BE2C (cell line): ENCODE measurements at regions not wholly inside any gene's neighbourhood (a gene's known extent, or its start where the extent isn't known, plus 50 kb on each side); places are given as distances from the start of the nearest gene placed in this dataset.

Experiments
- DNase-seq: peaks from one replicate; pipeline ENCODE4 v3.0.0-alpha.2; 2020
- H3K27me3 ChIP-seq: fragments of 250-450 bp; sonication (Bioruptor Pico); 2 replicates; pipeline ENCODE4 v1.5.1; 2020; ENCODE audit warnings: mild to moderate bottlenecking
- H3K36me3 ChIP-seq: fragments of 250-450 bp; sonication (Bioruptor Pico); 2 replicates; pipeline ENCODE4 v1.5.1; 2020; ENCODE audit warnings: mild to moderate bottlenecking
- H3K4me1 ChIP-seq: fragments of 250-450 bp; sonication (Bioruptor Pico); 2 replicates; pipeline ENCODE4 v1.5.1; 2020
- H3K4me3 ChIP-seq: 2 replicates; pipeline ENCODE4 v1.5.1; 2011; ENCODE audit warnings: low read depth, low read length
- H3K9me3 ChIP-seq: fragments of 250-450 bp; sonication (Bioruptor Pico); 2 replicates; pipeline ENCODE4 v1.5.1; 2020
- CTCF ChIP-seq: IDR thresholded peaks from 2 replicates; pipeline ENCODE4 v1.5.1; 2012; ENCODE audit warnings: mild to moderate bottlenecking, low read depth, low read length

GRCh38 chr17:45662432-45662831 is 121.7 kb upstream of the CRHR1 start:
- Histone ChIP-seq H3K9me3 (no peaks in the 10 kb centered on the region), H3K4me1 (no peaks in the 10 kb centered on the region), H3K36me3 (no peaks in the 10 kb centered on the region), H3K27me3 (peaks cover 13% of the 10 kb centered on the region), H3K4me3 (no peak overlapping the region)
- no peak for DNase-seq
- TF ChIP-seq CTCF = no peak

GRCh38 chr17:45663772-45664171 is 120.3 kb upstream of the CRHR1 start:
- Histone ChIP-seq H3K27me3 (peaks cover 13% of the 10 kb centered on the region), H3K4me3 (no peak overlapping the region), H3K36me3 (no peaks in the 10 kb centered on the region), H3K4me1 (no peaks in the 10 kb centered on the region), H3K9me3 (no peaks in the 10 kb centered on the region)
- peak; percentile 12; the same call in 1 of the 2 replicates for TF ChIP-seq CTCF
- DNase-seq = no peak

GRCh38 chr17:45664921-45665320 is 119.2 kb upstream of the CRHR1 start:
- no peaks in the 10 kb centered on the region for H3K4me1 ChIP-seq
- TF ChIP-seq CTCF = no peak
- no peaks in the 10 kb centered on the region for H3K36me3 ChIP-seq
- no peak for DNase-seq
- H3K4me3 ChIP-seq = no peak overlapping the region
- peaks cover 8% of the 10 kb centered on the region; the same call in 1 of the 2 replicates for H3K27me3 ChIP-seq
- H3K9me3 ChIP-seq = no peaks in the 10 kb centered on the region

GRCh38 chr17:45666046-45666600 is 118.0 kb upstream of the CRHR1 start:
- no peak for DNase-seq
- Histone ChIP-seq H3K9me3 (no peaks in the 10 kb centered on the region), H3K4me1 (no peaks in the 10 kb centered on the region), H3K36me3 (no peaks in the 10 kb centered on the region), H3K27me3 (no peaks in the 10 kb centered on the region), H3K4me3 (no peak overlapping the region)
- peak; percentile 26; the same call in 1 of the 2 replicates for TF ChIP-seq CTCF

- TF ChIP-seq CTCF = no peak
- Histone ChIP-seq H3K27me3 (no peaks in the 10 kb centered on the region), H3K4me3 (no peak overlapping the region), H3K36me3 (no peaks in the 10 kb centered on the region), H3K9me3 (no peaks in the 10 kb centered on the region), H3K4me1 (no peaks in the 10 kb centered on the region)
- no peak for DNase-seq
Measured at GRCh38 chr17:45666641-45667040, 117.5 kb upstream of the CRHR1 start.

- no peaks in the 10 kb centered on the region for H3K36me3 ChIP-seq
- H3K27me3 ChIP-seq = no peaks in the 10 kb centered on the region
- TF ChIP-seq CTCF = no peak
Measured at GRCh38 chr17:45667591-45668171, 116.4 kb upstream of the CRHR1 start.

More at GRCh38 chr17:45667591-45668171, 116.4 kb upstream of the CRHR1 start:
- no peaks in the 10 kb centered on the region for H3K4me1 ChIP-seq
- H3K4me3 ChIP-seq = no peak overlapping the region
- no peak for DNase-seq
- no peaks in the 10 kb centered on the region for H3K9me3 ChIP-seq
